ENCODE measurements at regions not wholly inside any gene's neighbourhood (a gene's known extent, or its start where the extent isn't known, plus 50 kb on each side); places are given as distances from the start of the nearest gene placed in this dataset.

GRCh38 chr13:74629985-74630384 lies 495.8 kb upstream of the KLF12 start:
- H3K4me1 ChIP-seq (ENCODE audit: insufficient read depth, low read length), result no peaks in the 10 kb centered on the region
- no peaks in the 10 kb centered on the region for H3K36me3 ChIP-seq (replicated peaks in 1 of 2; ENCODE audit: control insufficient read depth in 1 of 2, insufficient read depth in 2 of 2, low read length in 2 of 2)
- DNase-seq (ENCODE audit: low spot score) (no peak), FAIRE-seq (no peak), ATAC-seq (no peak)
- no peak overlapping the region for H3K4me3 ChIP-seq (replicated peaks in 1 of 3; ENCODE audit: insufficient read depth in 1 of 3, low read depth in 2 of 3, low read length in 3 of 3)
- H2AFZ ChIP-seq (ENCODE audit: low read length), result no peak overlapping the region
- H3K9me3 ChIP-seq (ENCODE audit: low read length), result no peaks in the 10 kb centered on the region
- no peaks in the 10 kb centered on the region for H4K20me1 ChIP-seq (ENCODE audit: insufficient read depth, low read length)
- in situ Hi-C loops (cut with HindIII; ENCODE audit: extremely low pct_ligation_motif_present, low pct_unique_long_range_greater_than_20kb) (no loop called here), intact Hi-C loops (cut with micrococcal nuclease; ENCODE audit: unreplicated experiment) (no loop called here)
- H3K4me2 ChIP-seq (ENCODE audit: low read depth, low read length), result no peak overlapping the region
- no peaks in the 10 kb centered on the region; a peak in 1 of 5 replicates for H3K27me3 ChIP-seq (ENCODE audit: control insufficient read depth in 1 of 2, insufficient read depth in 2 of 2, low read length in 2 of 2)
- no peak overlapping the region for H3K9ac ChIP-seq (ENCODE audit: insufficient read depth, low read depth, low read length)
- TF ChIP-seq AFF4 (CRISPR knock-in tag; IDR thresholded peaks at IDR 0.05), result no peak
- no peak for TF ChIP-seq RARG (CRISPR knock-in tag; IDR thresholded peaks at IDR 0.05; ENCODE audit: low read depth)
- TF ChIP-seq ZNF33B (CRISPR knock-in tag; IDR thresholded peaks at IDR 0.05), result no peak
- TF ChIP-seq SKIL (CRISPR knock-in tag; IDR thresholded peaks at IDR 0.05; ENCODE audit: borderline replicate concordance), result no peak
- no peak for TF ChIP-seq CERS6 (CRISPR knock-in tag; IDR thresholded peaks at IDR 0.05)
- TF ChIP-seq ZNF263 (CRISPR knock-in tag; IDR thresholded peaks at IDR 0.05), result no peak
- TF ChIP-seq HHEX (CRISPR knock-in tag; IDR thresholded peaks at IDR 0.05), result no peak
- no peak for TF ChIP-seq FOSL1 (CRISPR knock-in tag; IDR thresholded peaks at IDR 0.05; ENCODE audit: borderline replicate concordance)
- no peak for TF ChIP-seq LRRFIP1 (CRISPR knock-in tag; conservative IDR thresholded peaks at IDR 0.05)
- TF ChIP-seq SNAPC5 (CRISPR knock-in tag; IDR thresholded peaks at IDR 0.05; ENCODE audit: borderline replicate concordance), result no peak
- no peak overlapping the region for H3K27ac ChIP-seq (ENCODE audit: extremely low read length, insufficient read depth, low read length)
- no peaks in the 10 kb centered on the region for H3K79me2 ChIP-seq (ENCODE audit: insufficient read depth, low read length)
- CTCF ChIA-PET (ENCODE audit: low intra/inter-chr PET ratio, low total read pairs), result no interaction called here
- 16% methylated on average over 3 of the region's 3 CpGs for WGBS (ENCODE audit: low lambda C conversion rate)
- POLR2A ChIA-PET, result no interaction called here
- BruUV-seq (replicated peaks), result no TSS peak
